ENCODE measurements at regions not wholly inside any gene's neighbourhood (a gene's known extent, or its start where the extent isn't known, plus 50 kb on each side); places are given as distances from the start of the nearest gene placed in this dataset.

GRCh38 chr6:150751296-150751695, 114.2 kb upstream of the MTHFD1L start:
- ChIA-PET POLR2A (no interaction called here), CTCF (ENCODE audit: low intra/inter-chr PET ratio, low total read pairs) (no interaction called here)
- Histone ChIP-seq H3K9me3 (ENCODE audit: low read length) (no peaks in the 10 kb centered on the region), H3K9ac (ENCODE audit: insufficient read depth, low read depth, low read length) (no peak overlapping the region), H2AFZ (ENCODE audit: low read length) (no peak overlapping the region), H3K79me2 (ENCODE audit: insufficient read depth, low read length) (no peaks in the 10 kb centered on the region), H3K27me3 (ENCODE audit: control insufficient read depth in 1 of 2, insufficient read depth in 2 of 2, low read length in 2 of 2) (peaks cover 5 to 29% of the 10 kb centered on the region in 2 experiments), H3K36me3 (replicated peaks in 1 of 2; ENCODE audit: control insufficient read depth in 1 of 2, insufficient read depth in 2 of 2, low read length in 2 of 2) (no peaks in the 10 kb centered on the region), H3K4me1 (ENCODE audit: insufficient read depth, low read length) (no peaks in the 10 kb centered on the region), H3K4me2 (ENCODE audit: low read depth, low read length) (no peak overlapping the region), H3K27ac (ENCODE audit: extremely low read length, insufficient read depth, low read length) (no peak overlapping the region), H3K4me3 (replicated peaks in 1 of 3; ENCODE audit: insufficient read depth in 1 of 3, low read depth in 2 of 3, low read length in 3 of 3) (no peak overlapping the region), H4K20me1 (ENCODE audit: insufficient read depth, low read length) (no peaks in the 10 kb centered on the region)
- WGBS (ENCODE audit: low lambda C conversion rate) = 27% methylated on average over 3 of the region's 3 CpGs
- intact Hi-C loops (cut with micrococcal nuclease; ENCODE audit: unreplicated experiment) (no loop called here), in situ Hi-C loops (cut with HindIII; ENCODE audit: extremely low pct_ligation_motif_present, low pct_unique_long_range_greater_than_20kb) (no loop called here)
- ATAC-seq (no peak), DNase-seq (ENCODE audit: low spot score) (no peak), FAIRE-seq (no peak)
- no TSS peak for BruUV-seq (replicated peaks)
- no peak for TF ChIP-seq SMARCC2 (IDR thresholded peaks at IDR 0.05)
- TF ChIP-seq SMYD3 (CRISPR knock-in tag; IDR thresholded peaks at IDR 0.05) = no peak
- TF ChIP-seq RERE (CRISPR knock-in tag; IDR thresholded peaks at IDR 0.05; ENCODE audit: low read depth) = no peak
- TF ChIP-seq CHD4 (IDR thresholded peaks at IDR 0.05; ENCODE audit: borderline replicate concordance, low read length) = no peak
- no peak for TF ChIP-seq ETV5 (CRISPR knock-in tag; IDR thresholded peaks at IDR 0.05; ENCODE audit: borderline replicate concordance)
- no peak for TF ChIP-seq ZNF678 (CRISPR knock-in tag; IDR thresholded peaks at IDR 0.05)
- no peak for TF ChIP-seq ATF7 (IDR thresholded peaks at IDR 0.05)
- no peak for TF ChIP-seq ATF7 (CRISPR knock-in tag; IDR thresholded peaks at IDR 0.05)
- TF ChIP-seq, protein P1, sequence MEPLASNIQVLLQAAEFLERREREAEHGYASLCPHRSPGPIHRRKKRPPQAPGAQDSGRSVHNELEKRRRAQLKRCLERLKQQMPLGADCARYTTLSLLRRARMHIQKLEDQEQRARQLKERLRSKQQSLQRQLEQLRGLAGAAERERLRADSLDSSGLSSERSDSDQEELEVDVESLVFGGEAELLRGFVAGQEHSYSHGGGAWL (CRISPR knock-in tag; IDR thresholded peaks at IDR 0.05) = no peak
- TF ChIP-seq TEAD2 (CRISPR knock-in tag; IDR thresholded peaks at IDR 0.05) = no peak
- no peak for TF ChIP-seq DPF2 (CRISPR knock-in tag; IDR thresholded peaks at IDR 0.05; ENCODE audit: borderline replicate concordance, low read depth)
- TF ChIP-seq BORCS8-MEF2B (CRISPR knock-in tag; IDR thresholded peaks at IDR 0.05) = no peak
- TF ChIP-seq IRF9 (CRISPR knock-in tag; IDR thresholded peaks at IDR 0.05; ENCODE audit: borderline replicate concordance) = no peak
- TF ChIP-seq FOSL1 (CRISPR knock-in tag; IDR thresholded peaks at IDR 0.05; ENCODE audit: borderline replicate concordance) = no peak
- TF ChIP-seq LBX2 (CRISPR knock-in tag; IDR thresholded peaks at IDR 0.05; ENCODE audit: borderline replicate concordance) = no peak
- TF ChIP-seq CEBPB (IDR thresholded peaks at IDR 0.05; ENCODE audit: borderline replicate concordance, low read depth, low read length) = no peak
- TF ChIP-seq, protein P2, sequence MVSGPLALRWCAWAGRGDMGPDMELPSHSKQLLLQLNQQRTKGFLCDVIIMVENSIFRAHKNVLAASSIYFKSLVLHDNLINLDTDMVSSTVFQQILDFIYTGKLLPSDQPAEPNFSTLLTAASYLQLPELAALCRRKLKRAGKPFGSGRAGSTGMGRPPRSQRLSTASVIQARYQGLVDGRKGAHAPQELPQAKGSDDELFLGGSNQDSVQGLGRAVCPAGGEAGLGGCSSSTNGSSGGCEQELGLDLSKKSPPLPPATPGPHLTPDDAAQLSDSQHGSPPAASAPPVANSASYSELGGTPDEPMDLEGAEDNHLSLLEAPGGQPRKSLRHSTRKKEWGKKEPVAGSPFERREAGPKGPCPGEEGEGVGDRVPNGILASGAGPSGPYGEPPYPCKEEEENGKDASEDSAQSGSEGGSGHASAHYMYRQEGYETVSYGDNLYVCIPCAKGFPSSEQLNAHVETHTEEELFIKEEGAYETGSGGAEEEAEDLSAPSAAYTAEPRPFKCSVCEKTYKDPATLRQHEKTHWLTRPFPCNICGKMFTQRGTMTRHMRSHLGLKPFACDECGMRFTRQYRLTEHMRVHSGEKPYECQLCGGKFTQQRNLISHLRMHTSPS (CRISPR knock-in tag; IDR thresholded peaks at IDR 0.05; ENCODE audit: low read depth) = no peak
- TF ChIP-seq HOXA7 (CRISPR knock-in tag; IDR thresholded peaks at IDR 0.05) = no peak

Data from HepG2 (cell line).